ENCODE measurements at regions not wholly inside any gene's neighbourhood (a gene's known extent, or its start where the extent isn't known, plus 50 kb on each side); places are given as distances from the start of the nearest gene placed in this dataset.
"Not testable (repeated sequence)": the region's sequence is repeated elsewhere in the genome, so short reads cannot be mapped to it uniquely, and the experiment has no call there.

DNA sequence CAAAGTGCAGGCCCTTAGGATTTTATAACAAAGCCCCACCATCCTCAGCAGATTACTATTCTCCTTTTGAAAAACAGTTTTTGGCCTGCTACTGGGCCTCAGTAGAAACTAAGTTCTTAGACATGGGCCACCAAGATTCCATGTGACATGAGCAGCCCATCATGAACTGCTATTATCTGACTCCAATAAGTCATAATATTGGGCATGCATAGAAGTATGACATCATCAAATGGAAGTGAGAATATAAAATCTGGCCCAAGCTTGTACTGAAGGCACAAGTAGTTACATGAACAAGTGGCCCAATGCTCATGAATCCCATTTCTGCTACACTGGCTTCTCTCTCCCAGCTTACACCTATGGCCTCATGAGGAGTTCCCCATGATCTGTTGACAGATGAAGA is 404.8 kb downstream of the EPHA5 start:
- no peak for DNase-seq

DNA sequence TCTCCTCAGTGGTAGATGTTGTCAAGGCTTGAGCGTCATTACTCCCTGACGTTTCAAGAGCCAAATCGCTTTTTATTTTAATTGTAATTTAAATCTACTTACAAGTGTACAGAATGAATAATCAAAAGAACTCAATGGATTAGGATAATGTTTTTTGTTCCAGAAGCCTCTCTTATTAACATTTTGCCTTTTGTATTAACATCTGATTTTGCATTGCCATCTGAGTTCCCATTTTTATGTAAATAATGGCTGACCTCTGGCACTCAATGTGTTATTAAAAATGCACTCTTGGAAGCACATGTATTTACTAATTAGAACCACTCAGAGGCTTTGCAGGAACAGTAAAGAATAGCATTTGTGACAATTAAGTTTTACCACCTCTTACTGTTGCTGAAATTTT is 411.0 kb downstream of the EPHA5 start:
- no peak for DNase-seq

DNA sequence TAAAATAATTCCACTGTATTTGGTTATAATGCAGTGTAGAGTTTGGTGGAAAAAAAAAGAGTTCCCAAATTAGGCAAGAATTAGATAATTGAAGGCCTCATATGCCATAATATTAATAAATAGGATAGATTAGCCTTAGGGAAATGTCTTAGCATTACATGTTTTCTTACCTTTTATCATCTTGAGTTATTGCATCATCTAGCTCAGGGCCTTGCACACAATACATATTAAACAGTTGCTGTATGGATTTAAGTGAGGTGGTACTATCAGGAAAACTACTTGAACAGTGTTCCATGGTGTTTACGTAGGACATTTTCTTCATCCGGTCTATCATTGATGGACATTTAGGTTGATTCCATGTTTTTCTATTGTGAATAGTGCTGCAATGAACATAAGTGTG is 419.4 kb downstream of the EPHA5 start:
- no peak for DNase-seq

DNA sequence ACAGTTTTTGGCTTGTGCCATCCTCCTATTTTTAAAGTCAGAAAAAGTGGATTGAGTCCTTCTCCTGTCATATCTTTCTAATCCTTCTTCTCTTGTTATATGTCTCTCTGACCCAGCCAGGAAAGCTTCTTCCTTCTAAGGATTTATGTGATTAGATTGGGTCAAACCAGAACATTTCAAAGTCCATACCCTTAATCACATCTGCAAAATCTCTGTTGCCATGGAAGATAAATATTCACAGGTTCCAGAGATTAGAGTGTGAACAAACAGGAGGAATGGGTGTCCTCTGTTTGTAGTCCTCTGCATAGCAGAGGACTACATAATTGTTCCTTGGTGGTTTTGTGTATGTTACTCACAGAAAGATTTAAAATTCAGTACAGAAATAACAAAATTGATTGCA is 421.2 kb downstream of the EPHA5 start:
- no peak for DNase-seq

DNA sequence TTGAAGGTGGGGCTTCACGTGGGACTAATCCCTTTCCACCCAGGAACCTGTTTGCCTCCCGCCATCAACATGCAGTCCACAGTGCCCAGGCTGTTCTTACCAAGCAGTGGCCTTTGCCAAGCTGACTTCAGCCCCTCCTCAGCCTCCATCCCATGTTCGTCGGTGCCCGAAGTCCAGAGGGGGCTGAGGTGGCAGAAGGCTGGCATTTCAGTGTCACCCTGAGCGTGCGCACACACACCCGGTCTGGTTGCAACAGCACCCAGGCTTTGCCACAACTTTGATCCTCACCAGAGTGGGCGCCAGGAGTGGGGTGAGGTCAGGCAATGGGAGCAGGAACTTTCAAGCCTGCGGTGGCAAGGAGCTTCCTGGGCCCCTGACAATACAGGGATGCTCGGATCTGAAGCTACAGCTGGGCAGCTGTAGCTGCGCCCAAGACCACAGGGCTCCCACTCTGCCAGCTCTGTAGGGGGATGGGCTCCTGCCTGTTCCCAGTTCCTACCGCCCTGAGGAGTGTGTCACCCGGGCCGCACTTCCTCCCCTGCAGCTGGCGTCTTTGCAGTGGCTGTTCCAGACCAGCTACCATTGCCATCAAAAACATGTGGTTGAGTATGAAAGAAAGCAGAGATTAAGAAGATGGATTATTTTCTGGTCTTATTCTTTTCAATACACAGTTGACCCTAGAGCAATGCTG is 428.0 kb downstream of the EPHA5 start:
- DNase-seq = no peak

DNA sequence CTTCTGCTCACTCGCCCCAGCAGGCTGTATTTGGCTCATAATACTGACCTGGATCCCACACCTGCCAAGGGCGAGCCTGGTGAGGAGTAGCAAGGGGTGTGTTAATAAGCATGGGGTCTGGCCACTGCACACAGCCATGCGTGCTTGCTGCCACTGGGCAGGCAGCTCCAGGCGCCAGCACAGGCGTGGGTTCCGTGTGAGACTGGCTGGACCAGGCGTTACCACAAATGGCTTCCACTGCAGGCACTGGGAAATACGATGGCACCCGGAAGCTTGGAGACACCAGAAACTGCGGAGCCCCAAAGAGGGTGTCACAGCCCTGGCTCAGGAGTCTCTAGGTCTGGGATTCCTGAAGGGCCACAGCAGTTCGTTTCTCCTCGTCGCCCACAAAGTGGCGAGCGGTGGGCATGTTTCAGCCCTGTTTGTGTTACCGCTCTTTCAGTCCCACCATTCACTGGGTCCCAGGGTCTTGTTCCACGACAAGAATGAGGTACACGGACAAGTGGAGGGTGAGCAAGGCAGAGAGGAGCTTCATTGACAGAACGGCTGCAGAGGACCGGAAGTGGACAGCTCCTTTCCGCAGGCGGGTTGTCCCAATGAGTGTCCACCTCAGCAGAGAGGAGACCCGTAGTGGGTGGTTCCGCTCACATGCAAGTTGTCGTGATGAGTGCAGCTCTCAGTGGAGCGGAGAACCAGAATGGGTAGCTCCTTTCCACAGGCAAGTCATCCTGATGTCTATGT is 428.9 kb downstream of the EPHA5 start:
- DNase-seq = no peak

DNA sequence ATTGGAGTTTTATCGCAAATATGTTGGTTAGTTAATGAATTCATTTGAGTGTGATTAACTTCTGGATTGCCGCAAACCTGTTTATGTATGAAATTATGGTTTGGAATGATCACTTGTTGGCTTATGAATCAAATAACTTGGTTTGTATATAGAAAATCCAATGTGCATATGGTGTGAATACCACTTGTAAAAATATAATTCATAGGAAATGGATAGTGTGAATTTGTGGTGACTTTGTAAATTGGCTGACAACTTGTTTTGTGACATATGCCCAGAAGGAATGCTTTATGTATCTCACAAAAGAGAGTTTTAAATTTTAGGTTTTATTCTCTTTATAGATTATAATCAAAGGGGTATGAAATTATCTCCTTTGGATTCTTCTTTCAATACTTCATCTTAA is 436.2 kb downstream of the EPHA5 start:
- no peak for DNase-seq

DNA sequence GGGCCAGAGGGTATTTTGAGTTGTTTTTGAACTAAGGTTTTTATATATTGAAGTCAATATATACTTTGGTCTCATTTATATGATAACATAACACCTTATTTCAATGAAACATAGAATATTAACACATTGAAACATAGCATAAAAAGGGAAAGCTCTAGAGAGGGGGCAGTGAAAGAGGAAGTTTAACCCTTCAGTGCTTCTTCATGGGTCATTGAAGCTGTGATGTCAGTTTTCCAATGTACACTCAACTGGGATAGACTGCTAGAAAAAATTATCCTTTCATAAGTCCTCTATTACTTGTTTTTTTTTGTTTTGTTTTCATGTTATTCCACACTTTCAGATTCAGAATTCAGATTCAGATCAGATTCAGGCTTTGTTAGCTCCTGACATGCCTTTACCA is 442.7 kb downstream of the EPHA5 start:
- no peak for DNase-seq

DNA sequence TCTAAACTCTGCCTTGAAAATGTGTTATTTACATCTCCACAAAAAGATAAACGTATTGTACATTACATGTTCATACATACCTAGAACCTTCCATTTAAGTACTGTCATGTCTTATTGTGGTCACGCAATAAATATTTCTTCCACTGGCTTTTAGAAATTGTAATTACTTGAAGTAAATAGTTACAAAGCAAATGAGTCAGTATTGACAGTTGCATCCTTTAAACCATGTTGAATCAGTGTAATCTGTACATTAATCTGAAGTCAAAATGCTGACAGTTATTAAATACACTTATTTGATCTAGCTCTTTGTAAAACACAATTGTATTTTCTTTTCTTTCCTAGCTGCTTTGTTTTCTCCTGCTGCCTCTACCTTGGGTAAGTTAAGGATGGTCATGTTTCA is 446.7 kb downstream of the EPHA5 start:
- no peak for DNase-seq

DNA sequence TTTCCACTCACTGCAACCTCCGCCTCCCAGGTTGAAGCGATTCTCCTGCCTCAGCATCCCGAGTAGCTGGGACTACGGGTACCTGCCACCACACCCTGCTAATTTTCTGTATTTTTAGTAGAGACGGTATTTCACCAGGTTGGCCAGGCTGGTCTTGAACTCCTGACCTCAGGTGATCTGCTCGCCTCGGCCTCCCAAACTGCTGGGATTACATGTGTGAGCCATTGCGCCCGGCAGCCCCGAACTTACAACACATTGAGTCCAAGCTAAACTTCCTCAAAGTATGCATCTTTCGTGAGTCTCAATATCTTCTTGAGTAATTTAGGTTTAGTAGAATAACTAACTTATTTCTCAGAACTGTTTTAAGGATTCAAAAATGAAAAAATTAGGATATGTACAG is 447.2 kb downstream of the EPHA5 start:
- not testable (repeated sequence) for DNase-seq

DNA sequence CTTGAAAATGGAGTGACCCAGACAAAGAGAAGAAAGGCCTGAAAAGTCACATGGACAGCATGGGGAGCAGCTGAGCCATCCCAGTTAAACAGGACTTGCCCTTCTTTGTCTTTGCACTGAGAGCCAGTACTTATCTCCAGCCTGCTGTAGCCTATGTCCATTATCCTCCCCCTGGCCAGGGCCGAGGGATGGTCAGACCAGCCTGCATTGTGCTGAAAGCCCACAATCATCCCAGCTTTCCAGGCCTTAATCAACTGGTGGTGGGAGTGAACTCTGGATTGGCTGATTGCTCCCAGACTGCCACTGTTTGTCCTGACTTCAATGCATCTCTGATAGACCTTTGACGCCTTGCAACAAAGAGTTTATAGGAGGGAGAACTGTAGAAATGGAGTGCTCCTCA is 453.1 kb downstream of the EPHA5 start:
- DNase-seq = no peak

DNA sequence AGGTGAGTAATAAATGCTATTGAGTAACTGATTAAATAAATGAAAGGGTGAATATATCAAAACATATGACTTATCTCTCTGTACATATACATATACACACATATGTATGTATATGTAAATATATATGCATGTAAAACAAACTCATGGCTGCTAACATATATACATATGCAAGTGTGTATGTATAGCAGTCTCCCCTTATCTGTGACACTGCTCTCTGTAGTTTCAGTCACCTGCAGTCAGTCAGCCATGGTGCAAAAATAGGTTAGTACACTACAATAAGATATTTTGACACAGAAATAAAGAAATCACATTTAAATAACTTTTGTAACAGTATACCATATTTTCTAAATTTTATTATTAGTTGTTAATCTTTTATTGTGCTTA is 467.4 kb downstream of the EPHA5 start:
- no peak for DNase-seq

DNA sequence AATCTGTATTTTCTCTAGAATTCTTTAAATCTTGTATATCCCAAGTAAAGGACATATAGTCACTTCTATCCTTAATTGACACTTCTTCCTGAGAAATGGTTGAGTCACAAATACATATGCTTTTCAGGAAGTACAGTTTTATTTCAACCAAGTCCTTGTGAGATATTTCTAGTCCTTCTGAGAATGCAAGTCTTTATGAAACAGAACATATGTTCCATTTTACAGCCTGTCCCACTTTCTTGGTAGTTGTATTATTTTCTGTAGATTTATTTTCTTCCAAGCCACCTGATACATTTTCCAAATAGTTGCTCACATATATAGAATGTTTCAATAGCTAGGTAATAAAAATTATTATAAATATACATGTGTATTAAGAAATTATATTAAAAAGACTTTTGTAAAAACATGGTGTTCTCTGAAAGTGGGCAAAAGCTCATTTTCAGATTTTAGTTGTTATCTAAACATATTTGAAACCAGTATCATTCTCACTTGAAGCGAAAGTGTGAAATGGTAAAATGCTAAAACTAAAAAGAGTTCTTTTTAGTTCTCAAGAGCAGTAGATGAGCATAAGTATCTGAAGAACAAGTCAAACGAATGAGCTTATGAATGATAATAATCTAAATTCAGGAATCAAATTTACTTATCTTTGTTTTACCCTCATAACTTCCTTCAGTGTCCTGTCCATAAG is 468.0 kb downstream of the EPHA5 start:
- no peak for DNase-seq

DNA sequence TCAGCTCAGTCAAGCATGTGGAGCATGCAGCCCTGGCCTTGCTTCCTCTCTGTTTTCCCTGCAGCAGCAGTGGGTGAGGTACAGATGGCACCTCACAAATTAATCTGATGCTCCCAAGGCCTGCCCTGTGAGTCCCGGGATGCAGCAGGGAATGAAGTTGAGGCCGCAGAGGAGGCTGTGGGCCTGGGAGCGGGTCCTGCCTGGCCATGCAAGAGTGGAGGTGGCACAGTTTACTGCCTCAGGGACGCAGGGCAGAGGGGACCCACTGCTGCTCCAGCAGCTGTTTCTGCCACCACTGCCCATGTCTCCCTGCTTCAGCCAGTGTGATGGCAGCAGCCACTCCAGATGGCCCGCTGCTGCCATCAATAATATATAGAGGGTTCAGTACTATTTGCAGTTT is 474.6 kb downstream of the EPHA5 start:
- DNase-seq = no peak

DNA sequence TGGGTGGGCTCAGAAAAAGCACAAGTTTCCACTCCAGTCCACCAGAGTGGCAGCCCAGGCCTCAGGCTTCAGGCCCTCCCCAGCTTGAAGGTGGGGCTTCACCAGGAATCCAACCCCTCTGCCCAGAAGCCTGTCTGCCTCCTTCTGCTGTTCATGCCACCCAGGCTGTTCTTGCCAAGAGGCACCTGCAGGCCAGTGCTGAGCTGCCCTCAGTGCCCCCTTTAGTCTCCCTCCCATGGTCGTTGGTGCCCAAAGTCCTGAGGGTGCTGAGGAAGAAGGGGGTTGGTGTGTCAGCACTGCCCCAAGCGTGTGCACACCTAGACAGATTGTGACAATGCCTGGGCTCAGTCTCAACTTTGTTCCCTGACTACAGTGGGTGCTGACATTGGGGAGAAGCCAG is 475.3 kb downstream of the EPHA5 start:
- no peak for DNase-seq

DNA sequence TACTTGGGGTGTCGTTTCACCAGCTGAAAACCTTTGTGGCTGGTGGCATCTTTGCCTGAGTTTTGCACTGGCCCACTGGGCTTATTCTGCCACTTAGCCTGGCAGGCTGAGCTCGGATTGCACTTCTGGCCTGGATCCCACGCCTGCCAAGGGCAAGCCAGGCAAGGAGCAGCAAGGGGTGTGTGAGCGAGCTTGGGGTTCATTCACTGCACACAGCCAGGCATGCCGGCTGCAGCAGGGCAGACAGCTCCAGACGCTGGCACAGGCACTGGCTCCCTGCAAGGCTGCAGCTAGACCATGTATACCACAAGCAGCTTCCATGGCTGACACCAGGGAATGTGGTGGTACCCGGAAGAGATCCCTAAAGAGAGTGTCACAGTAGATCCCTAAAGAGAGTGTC is 476.3 kb downstream of the EPHA5 start:
- DNase-seq = no peak

DNA sequence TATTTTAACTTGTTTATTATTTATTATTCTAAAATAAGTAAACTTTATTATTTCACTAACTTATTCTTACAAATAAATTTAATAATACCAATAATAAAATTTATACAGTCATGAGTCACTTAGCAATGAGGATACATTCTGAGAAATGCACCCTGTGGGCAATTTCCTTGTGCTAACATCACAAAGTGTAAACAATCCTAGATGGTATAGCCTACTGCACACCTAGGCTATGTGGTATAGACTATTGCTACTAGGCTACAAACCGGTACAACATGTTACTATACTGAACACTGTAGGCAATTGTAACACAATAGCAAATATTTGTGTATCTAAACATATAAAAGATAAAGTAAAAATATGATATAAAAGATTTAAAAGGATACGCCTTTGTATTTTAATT is 479.5 kb downstream of the EPHA5 start:
- DNase-seq = no peak

DNA sequence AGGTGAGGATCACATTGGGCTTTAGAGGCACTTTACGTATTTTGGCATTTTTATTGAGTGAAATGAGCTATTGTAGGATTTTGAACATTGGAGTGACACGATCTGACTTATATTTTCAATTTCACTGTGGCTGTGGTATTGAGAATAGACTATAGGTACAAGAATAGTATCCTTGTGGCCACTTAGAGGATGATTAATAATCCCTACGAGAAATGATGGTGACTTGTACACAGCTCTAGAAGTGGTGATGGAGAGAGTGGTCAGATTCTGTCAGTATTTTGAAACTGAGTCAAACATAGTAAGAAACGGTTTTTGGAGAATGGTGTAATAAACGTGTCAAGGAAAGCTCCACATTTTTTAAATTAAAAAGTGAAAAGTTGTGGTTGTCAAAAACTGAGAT is 494.7 kb downstream of the EPHA5 start:
- DNase-seq = no peak

DNA sequence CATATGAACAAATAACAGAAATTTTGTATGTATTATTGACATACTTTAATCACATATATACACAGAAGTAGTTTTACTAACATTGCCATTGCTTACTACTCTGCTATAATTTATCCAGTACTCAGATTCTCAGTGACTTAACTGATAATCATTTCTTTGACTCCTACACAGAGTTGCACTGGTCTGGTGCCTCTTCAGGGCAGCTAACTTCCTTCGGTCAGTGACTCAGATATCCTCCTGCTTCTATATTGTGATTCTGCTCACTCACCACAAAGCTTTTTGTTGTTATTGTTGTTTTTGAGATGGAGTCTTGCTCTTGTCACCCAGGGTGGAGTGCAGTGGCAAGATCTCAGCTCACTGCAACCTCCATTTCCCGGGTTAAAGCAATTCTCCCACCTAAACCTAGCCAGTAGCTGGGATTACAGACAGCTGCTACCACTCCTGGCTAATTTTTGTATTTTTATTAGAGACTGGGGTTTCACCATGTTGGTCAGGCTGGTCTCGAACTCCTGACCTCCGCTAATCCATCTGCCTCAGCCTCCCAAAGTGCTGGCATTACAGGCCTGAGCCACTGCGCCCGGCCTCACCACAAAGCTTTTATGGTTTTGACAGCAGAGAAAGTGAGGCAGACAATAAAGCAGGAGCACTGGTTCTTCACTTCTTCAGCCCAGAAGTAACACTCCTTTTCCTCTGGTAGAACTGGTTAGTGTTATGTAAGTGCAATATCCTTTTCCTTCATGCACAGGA is 499.3 kb downstream of the EPHA5 start:
- DNase-seq = no peak

DNA sequence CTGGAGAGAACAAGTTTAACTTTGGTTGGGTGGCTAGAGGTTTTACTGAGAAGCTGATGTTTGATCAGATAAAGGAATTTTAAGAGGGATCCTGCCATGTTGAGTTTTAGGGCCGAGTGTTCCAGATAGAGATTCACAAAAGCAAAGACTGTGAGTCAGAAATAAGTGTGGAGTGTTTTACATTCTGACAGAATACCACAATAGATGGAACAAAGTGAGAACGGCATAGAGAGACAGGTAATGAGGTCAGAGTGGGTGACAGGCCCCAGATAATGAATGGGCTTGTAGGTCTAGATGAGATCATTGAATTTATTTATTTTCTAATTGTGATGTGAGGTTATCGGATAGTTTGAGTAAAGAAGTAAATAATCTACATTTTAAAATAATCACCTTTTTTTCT is 502.6 kb downstream of the EPHA5 start:
- no peak for DNase-seq

DNA sequence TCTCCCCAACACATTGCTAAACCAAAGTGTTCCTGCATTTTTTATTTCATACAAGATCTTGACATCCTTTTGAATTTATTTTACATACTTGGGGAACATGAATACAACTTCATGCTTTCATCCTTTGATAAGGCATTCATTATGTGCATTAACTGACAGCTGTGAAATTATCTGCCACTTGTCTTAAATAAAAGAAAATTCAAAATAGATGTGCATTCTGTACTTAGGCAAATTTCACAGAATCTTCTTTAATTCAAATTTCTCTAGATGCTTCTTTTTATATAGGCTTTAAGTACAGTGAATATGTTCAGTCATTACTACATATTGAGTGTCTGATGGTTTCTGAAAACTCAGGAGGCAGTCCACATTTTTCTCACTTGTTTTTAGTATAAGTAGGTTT is 518.1 kb downstream of the EPHA5 start:
- DNase-seq = no peak

DNA sequence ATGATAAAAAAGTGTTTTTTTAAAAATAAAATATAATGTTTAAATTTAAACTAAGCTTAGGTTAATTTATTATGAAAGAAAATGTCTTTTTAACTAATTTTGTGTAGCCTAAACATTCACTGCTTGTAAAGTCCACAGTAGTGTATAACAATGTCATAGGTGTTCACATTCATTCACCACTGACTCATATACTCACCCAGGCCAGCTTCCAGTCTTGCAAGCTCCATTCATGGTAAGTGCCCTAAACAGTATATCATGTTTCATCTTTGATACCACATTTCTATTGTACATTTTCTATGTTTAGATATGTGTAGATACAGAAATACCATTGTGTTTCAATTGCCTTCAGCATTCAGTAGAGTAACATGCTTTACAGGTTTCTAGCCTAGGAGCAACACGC is 530.3 kb downstream of the EPHA5 start:
- DNase-seq = no peak

DNA sequence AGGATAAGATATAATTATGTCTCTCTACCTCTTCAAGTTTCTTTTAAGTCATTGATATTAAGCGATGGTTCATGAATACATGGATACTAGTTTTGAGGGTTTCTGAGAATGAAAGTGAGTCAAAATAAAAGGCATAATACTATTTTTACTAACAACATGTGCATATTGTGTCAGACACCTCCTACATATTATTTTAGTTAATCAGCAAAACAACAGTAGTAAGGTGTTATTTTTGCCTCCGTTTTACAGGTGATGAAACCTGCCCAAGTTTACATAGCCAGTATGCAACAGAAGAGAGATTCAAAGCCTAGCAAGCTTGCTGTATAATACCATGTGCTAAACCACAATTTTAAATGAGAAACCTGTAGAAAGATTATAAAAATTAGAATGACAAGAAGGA is 544.1 kb downstream of the EPHA5 start:
- no peak for DNase-seq

DNA sequence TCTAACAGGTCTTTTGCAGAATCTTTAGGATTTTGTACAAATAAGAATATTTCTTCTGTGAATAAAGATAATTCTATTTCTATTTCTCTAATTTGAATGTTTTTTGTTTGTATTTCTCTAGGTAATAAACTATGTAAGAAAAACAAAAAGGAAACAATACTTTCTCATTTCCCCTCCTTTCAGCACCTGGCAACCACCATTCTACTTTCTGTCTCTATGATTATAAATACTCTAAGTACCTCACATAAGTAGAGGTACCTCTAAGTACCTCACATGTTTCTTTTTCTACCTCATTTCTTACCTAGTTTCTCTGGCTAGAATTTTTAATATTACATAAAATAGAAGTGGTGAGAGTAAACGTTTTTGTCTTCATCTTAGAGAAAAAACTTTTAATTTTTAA is 550.0 kb downstream of the EPHA5 start:
- no peak for DNase-seq

Data from DMS 273 treated with DMSO at 0.1 percent for 48 hours (cell line).